ENCODE measurements at regions not wholly inside any gene's neighbourhood (a gene's known extent, or its start where the extent isn't known, plus 50 kb on each side); places are given as distances from the start of the nearest gene placed in this dataset.
"Not testable (repeated sequence)": the region's sequence is repeated elsewhere in the genome, so short reads cannot be mapped to it uniquely, and the experiment has no call there.

DNA sequence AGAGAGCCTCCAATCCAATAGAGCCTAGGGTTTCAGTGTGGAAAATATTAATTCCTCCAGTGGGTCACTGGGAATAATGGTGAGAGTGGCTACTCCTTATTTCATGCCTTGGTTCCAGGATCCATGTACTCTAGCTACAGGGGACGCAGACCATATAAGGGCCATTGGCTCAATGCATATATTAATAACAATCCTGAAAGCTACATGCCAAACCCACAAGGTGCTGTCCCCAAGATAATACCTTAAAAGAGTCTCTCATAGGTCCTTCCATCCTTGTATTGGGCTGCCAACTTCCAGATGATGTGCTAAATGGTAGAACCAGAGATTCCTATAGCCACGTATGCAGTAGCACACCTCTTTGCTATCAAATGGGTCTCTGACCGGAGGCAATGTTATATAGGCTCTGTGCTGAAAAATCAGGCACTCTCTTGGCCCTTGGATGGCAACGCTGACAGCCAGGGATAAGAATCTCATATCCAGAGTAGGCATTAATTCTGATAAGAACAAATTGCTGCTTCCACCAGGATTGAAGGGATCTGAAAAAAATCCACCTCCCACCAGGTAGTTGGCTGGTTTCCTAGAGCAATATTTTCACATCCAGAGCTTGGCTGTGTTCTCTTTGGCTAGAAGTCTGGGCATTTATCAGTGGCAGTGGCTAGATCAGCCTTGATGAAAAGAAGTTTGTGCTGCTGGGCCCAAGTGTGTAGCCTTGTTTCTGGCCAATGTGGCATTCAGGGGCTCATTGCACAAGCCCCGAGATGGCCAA lies 218.1 kb upstream of the MGAT5 start:
- Histone ChIP-seq H3K27me3 (ENCODE audit: control insufficient read depth, insufficient read depth, low read length) (peaks cover 2% of the 10 kb centered on the region), H3K4me3 (ENCODE audit: low read depth, low read length) (no peak overlapping the region), H3K36me3 (ENCODE audit: control insufficient read depth, insufficient read depth, low read length) (no peaks in the 10 kb centered on the region)
- TF ChIP-seq, protein P1, sequence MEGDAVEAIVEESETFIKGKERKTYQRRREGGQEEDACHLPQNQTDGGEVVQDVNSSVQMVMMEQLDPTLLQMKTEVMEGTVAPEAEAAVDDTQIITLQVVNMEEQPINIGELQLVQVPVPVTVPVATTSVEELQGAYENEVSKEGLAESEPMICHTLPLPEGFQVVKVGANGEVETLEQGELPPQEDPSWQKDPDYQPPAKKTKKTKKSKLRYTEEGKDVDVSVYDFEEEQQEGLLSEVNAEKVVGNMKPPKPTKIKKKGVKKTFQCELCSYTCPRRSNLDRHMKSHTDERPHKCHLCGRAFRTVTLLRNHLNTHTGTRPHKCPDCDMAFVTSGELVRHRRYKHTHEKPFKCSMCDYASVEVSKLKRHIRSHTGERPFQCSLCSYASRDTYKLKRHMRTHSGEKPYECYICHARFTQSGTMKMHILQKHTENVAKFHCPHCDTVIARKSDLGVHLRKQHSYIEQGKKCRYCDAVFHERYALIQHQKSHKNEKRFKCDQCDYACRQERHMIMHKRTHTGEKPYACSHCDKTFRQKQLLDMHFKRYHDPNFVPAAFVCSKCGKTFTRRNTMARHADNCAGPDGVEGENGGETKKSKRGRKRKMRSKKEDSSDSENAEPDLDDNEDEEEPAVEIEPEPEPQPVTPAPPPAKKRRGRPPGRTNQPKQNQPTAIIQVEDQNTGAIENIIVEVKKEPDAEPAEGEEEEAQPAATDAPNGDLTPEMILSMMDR (IDR thresholded peaks at IDR 0.05; ENCODE audit: insufficient read depth, low read length, poor library complexity, severe bottlenecking): no peak
- DNase-seq (ENCODE audit: low read depth): no peak

DNA sequence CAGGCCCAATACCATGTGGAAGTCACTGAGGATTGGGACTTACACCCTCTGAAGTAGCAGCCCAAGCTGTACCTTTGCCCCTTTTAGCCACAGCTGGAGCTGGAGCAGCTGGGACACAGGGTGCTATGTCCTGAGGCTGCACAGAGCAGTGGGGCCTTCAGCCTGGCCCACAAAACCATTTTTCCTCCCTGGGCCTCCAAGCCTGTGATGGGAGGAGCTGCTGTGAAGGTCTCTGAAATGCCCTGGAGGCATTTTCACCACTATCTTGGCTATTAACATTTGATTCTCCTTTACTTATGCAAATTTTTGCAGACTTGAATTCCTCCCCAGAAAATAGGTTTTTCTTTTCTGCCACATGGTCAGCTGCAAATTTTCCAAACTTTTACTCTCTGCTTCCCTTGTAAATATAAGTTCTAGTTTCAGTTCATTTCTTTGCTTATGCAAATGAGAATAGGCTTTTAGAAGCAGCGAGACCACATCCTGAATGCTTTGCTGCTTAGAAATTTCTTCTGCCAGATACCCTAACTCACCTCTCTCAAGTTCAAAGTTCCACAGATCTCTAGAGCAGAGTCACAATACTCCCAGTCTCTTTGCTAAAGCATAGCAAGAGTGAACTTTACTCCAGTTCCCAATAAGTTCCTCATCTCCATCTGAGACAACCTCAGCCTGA lies 213.8 kb upstream of the MGAT5 start:
- no peak for DNase-seq (ENCODE audit: low read depth)
- no peaks in the 10 kb centered on the region for H3K36me3 ChIP-seq (ENCODE audit: control insufficient read depth, insufficient read depth, low read length)
- TF ChIP-seq, protein P1 (IDR thresholded peaks at IDR 0.05; ENCODE audit: insufficient read depth, low read length, poor library complexity, severe bottlenecking): no peak
- H3K4me3 ChIP-seq (ENCODE audit: low read depth, low read length): no peak overlapping the region
- H3K27me3 ChIP-seq (ENCODE audit: control insufficient read depth, insufficient read depth, low read length): no peaks in the 10 kb centered on the region

DNA sequence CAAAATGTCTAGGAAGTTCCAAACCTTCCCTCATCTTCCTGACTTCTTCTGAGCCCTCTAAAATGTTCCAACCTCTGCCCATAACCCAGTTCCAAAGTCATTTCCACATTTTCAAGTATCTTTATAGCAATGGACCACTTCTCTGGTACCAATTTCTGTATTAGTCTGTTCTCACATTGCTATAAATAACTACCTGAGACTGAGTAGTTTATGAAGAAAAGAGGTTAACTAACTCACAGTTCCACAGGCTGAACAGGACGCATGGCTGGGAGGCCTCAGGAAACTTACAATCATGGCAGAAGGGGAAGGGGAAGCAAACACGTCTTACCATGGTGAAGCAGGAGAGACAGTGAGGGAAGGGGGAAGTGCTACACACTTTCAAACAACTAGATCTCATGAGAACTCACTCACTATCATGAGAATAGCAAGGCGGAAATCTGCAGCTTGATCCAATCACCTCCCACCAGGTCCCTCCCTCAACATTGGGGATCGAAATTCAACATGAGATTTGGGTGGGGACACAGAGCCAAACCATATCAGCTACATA lies 213.2 kb upstream of the MGAT5 start:
- not testable (repeated sequence) for H3K4me3 ChIP-seq (ENCODE audit: low read depth, low read length); H3K27me3 ChIP-seq (ENCODE audit: control insufficient read depth, insufficient read depth, low read length); DNase-seq (ENCODE audit: low read depth)

DNA sequence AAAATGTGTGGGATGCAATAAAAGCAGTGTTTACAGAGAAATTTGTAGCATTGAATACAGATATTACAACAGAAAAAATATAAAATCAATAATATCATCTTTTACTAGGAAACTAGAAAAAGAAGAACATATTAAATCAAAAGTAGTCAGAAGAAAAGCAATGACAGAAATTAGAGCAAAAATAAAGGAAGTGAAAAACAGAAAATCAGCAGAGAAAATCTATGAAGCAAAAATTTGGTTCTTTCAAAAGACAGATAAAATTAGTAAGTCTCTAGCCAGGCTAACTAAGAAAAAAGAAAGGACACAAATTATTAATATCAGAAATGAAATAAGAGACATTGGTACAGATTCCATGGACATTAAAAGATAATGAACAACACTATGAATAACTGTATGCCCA lies 212.0 kb upstream of the MGAT5 start:
- no peak for DNase-seq (ENCODE audit: low read depth)
- H3K4me3 ChIP-seq (ENCODE audit: low read depth, low read length): no peak overlapping the region
- TF ChIP-seq, protein P1 (IDR thresholded peaks at IDR 0.05; ENCODE audit: insufficient read depth, low read length, poor library complexity, severe bottlenecking): no peak

More for the DNA sequence above, 213.2 kb upstream of the MGAT5 start:
- H3K36me3 ChIP-seq (ENCODE audit: control insufficient read depth, insufficient read depth, low read length): not testable (repeated sequence)

DNA sequence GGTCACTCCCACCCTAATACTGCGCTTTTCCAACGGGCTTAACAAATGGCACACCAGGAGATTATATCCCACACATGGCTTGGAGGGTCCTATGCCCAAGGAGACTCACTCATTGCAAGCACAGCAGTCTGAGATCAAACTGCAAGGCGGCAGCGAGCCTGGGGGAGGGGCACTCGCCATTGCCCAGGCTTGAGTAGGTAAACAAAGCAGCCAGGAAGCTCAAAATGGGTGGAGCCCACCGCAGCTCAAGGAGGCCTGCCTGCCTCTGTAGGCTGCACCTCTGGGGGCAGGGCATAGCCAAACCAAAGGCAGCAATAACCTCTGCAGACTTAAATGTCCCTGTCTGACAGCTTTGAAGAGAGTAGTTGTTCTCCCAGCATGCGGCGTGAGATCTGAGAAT lies 210.8 kb upstream of the MGAT5 start:
- not testable (repeated sequence) for DNase-seq (ENCODE audit: low read depth); H3K4me3 ChIP-seq (ENCODE audit: low read depth, low read length); H3K36me3 ChIP-seq (ENCODE audit: control insufficient read depth, insufficient read depth, low read length); H3K27me3 ChIP-seq (ENCODE audit: control insufficient read depth, insufficient read depth, low read length)

More for the DNA sequence above, 212.0 kb upstream of the MGAT5 start:
- Histone ChIP-seq H3K36me3 (ENCODE audit: control insufficient read depth, insufficient read depth, low read length) (no peaks in the 10 kb centered on the region), H3K27me3 (ENCODE audit: control insufficient read depth, insufficient read depth, low read length) (no peaks in the 10 kb centered on the region)

DNA sequence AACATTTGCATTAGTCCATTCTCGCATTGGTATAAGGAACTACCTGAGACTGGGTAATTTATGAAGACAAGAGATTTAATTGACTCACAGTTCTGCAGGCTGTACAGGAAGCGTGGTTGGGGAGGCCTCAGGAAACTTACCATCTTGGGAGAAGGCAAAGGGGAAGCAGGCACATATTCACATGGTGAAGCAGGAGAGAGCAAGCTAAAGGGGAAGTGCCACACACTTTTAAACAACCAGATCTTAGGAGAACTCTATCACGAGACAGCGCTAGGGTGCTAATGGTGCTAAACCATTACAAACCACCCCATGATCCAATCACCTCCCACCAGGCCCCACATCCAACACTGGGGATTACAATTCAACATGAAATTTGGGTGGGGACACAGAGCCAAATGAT lies 201.7 kb upstream of the MGAT5 start:
- no peak overlapping the region for H3K4me3 ChIP-seq (ENCODE audit: low read depth, low read length)
- H3K36me3 ChIP-seq (ENCODE audit: control insufficient read depth, insufficient read depth, low read length): no peaks in the 10 kb centered on the region
- TF ChIP-seq, protein P1 (IDR thresholded peaks at IDR 0.05; ENCODE audit: insufficient read depth, low read length, poor library complexity, severe bottlenecking): no peak
- no peaks in the 10 kb centered on the region for H3K27me3 ChIP-seq (ENCODE audit: control insufficient read depth, insufficient read depth, low read length)
- DNase-seq (ENCODE audit: low read depth): no peak

Measured in kidney epithelial cell (primary cell).